Fibroblast of lung (primary cell): ENCODE measurements at regions not wholly inside any gene's neighbourhood (a gene's known extent, or its start where the extent isn't known, plus 50 kb on each side); places are given as distances from the start of the nearest gene placed in this dataset.
A peak's percentile ranks its signal among the peaks of the same experiment; 100 is the strongest.

ENCODE experiments used
- DNase-seq, 2 donors: peaks; one replicate each; pipeline versions ENCODE4 v3.0.0 to v3.0.0-alpha.2; 2010; ENCODE audit warnings: low read depth in 2 of 2
- H2AFZ ChIP-seq: 2 replicates; pipeline ENCODE4 v1.5.1; 2012; ENCODE audit warnings: low read length, control low read depth, inconsistent platforms
- H3K27ac ChIP-seq: 2 replicates; pipeline ENCODE4 v1.5.1; 2011; ENCODE audit warnings: low read length, control low read depth; ENCODE audit not compliant: insufficient read depth
- H3K27me3 ChIP-seq: 2 replicates; pipeline ENCODE4 v1.5.1; 2011; ENCODE audit warnings: mild to moderate bottlenecking, low read length; ENCODE audit not compliant: control insufficient read depth, insufficient read depth
- H3K36me3 ChIP-seq: 2 replicates; pipeline ENCODE4 v1.5.1; 2011; ENCODE audit warnings: low read length; ENCODE audit not compliant: control insufficient read depth, insufficient read depth
- H3K4me1 ChIP-seq: 2 replicates; pipeline ENCODE4 v1.5.1; 2011; ENCODE audit warnings: low read length; ENCODE audit not compliant: control insufficient read depth, insufficient read depth; ENCODE audit errors: extremely low read depth
- H3K4me2 ChIP-seq: 2 replicates; pipeline ENCODE4 v1.5.1; 2011; ENCODE audit warnings: low read length, control low read depth; ENCODE audit not compliant: insufficient read depth; ENCODE audit errors: extremely low read depth
- H3K4me3 ChIP-seq, 4 experiments: fragments of 200-600 bp in 1 of 4; sonication (generic) in 1 of 4; replicated peaks in 1 of 4; 2 replicates each; pipeline ENCODE4 v1.5.1; 2011 to 2016; ENCODE audit warnings: low read length in 4 of 4, low read depth in 3 of 4, mild to moderate bottlenecking in 3 of 4, control low read depth in 2 of 4, inconsistent platforms in 1 of 4, mixed read lengths in 1 of 4; ENCODE audit not compliant: insufficient read depth in 1 of 4; ENCODE audit errors: control extremely low read depth in 1 of 4
- H3K79me2 ChIP-seq: 2 replicates; pipeline ENCODE4 v1.5.1; 2012; ENCODE audit warnings: mild to moderate bottlenecking, low read length, inconsistent platforms; ENCODE audit not compliant: control insufficient read depth, insufficient read depth
- H3K9ac ChIP-seq: 2 replicates; pipeline ENCODE4 v1.5.1; 2011; ENCODE audit warnings: mild to moderate bottlenecking, low read length, control low read depth; ENCODE audit not compliant: insufficient read depth
- H3K9me3 ChIP-seq: 2 replicates; pipeline ENCODE4 v1.5.1; 2012; ENCODE audit warnings: low read depth, low read length; ENCODE audit not compliant: control insufficient read depth, insufficient read depth
- H4K20me1 ChIP-seq: 2 replicates; pipeline ENCODE4 v1.5.1; 2011; ENCODE audit warnings: low read length; ENCODE audit not compliant: control insufficient read depth, insufficient read depth; ENCODE audit errors: extremely low read depth
- CTCF ChIP-seq, 2 donors: IDR thresholded peaks in 1 of 2; conservative IDR thresholded peaks in 1 of 2; 1 replicate in 1 of 2; 2 replicates in 1 of 2; pipeline ENCODE4 v1.5.1; 2011 to 2012; ENCODE audit warnings: low read length in 2 of 2, control low read depth in 1 of 2, inconsistent platforms in 1 of 2, low read depth in 1 of 2, mild to moderate bottlenecking in 1 of 2
- EZH2 ChIP-seq: IDR thresholded peaks from 2 replicates; pipeline ENCODE4 v1.5.1; 2012; ENCODE audit warnings: low read length, control low read depth, mild to moderate bottlenecking; ENCODE audit errors: missing control alignments

DNA sequence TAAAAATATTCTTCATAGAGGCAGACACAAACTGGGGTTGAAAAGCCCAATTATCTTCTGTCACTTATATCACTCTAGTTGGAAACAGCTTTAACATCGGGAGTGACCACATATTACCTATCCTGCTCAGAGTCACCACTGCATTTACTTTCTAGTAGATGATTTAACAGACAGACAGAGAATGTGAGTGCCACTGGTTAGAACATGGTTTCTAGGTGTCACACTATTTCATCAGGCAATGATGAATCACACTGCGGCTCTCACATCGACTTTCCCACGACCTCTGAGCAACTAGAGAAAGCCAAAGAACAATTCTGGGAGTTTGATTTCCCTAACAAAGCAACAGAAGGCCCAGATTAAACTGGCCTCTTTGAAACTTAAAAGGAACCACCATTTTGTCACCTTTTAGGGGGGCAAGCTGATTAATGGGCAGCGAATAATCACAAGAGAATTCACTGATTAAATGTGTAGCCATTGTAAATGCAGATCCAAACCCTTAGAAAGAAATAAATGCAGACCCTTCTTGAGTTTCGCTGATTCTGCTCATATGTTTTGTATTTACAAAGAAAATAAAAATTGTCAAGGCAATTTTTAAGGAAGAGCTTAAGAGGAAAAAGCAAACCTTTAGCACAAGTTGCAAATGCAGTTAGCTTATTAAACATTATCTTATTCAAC lies 112.6 kb upstream of the KBTBD8 start:
- Histone ChIP-seq H4K20me1 (no peaks in the 10 kb centered on the region), H3K4me3 (no peak overlapping the region), H3K36me3 (no peaks in the 10 kb centered on the region), H3K4me2 (no peak overlapping the region), H3K4me1 (no peaks in the 10 kb centered on the region), H3K27ac (no peak overlapping the region), H3K27me3 (no peaks in the 10 kb centered on the region), H3K9ac (no peak overlapping the region), H3K79me2 (no peaks in the 10 kb centered on the region), H3K9me3 (no peaks in the 10 kb centered on the region), H2AFZ (no peak overlapping the region)
- TF ChIP-seq EZH2 (no peak), CTCF (conservative IDR thresholded peaks at IDR 0.05 in 1 of 2, IDR thresholded peaks at IDR 0.05 in 1 of 2; ENCODE audit: low read depth in 1 of 2, low read length in 2 of 2) (no peak)
- DNase-seq: peak; percentile 35 to 69

DNA sequence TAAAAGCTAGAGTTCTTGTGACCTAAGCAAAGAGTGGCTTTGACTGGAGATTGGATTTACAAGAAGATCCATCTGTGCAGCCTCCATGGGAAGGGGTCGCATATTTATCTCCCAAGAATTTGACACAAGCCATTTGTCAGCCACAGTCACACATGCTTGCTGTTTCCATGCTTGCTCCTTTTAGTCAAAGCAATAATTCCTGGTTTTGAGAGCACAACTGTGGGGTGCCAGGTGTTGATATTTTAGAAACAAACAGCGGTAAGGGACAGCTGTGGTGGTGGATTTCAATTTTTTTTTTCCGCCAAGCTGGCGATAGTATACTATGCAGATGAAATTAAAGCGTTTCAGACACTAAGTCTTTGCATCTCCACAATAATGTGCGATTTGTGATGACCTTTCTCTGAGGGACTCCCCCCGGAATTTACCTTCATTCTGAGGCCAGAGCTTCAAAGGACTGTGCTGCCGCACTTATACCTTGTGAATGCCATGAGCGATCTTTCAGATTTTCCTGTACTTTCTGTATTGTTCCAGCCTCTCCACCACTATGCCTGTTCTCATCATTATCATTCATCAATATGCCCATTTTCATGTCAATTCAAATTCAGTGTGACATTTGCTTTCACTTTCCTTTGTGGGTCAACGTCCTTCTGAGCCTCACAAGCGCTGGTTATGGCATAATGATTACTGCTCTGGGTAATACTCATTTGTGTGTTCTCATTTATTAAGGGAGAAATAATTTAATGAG lies 108.2 kb upstream of the KBTBD8 start:
- no peaks in the 10 kb centered on the region for H3K27me3 ChIP-seq
- H3K4me1 ChIP-seq: no peaks in the 10 kb centered on the region
- TF ChIP-seq EZH2 (no peak), CTCF (conservative IDR thresholded peaks at IDR 0.05 in 1 of 2, IDR thresholded peaks at IDR 0.05 in 1 of 2; ENCODE audit: low read depth in 1 of 2, low read length in 2 of 2) (no peak)
- no peaks in the 10 kb centered on the region for H3K36me3 ChIP-seq
- H4K20me1 ChIP-seq: no peaks in the 10 kb centered on the region
- no peak overlapping the region for H3K4me2 ChIP-seq
- no peaks in the 10 kb centered on the region for H3K9me3 ChIP-seq
- H3K79me2 ChIP-seq: no peaks in the 10 kb centered on the region
- no peak overlapping the region for H3K4me3 ChIP-seq
- no peak overlapping the region for H3K27ac ChIP-seq
- DNase-seq: no peak
- no peak overlapping the region for H2AFZ ChIP-seq
- no peak overlapping the region for H3K9ac ChIP-seq

DNA sequence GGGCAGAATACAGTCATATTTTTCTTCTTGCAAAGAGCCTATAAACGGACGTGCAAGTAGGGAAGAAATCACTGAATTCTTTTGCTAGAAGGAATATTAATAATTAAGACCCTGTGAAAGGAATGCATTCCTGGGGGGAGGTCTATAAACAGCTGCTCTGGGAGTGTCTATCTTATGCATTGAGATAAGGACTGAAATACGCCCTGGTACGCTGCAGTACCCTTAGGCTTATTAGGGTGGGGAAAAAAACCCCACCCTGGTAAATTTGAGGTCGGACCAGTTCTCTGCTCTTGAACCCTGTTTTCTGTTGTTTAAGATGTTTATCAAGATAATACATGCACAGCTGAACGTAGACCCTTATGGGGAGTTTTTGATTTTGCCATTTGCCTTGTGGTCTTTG lies 100.0 kb upstream of the KBTBD8 start:
- H3K79me2 ChIP-seq: no peaks in the 10 kb centered on the region

More for the DNA sequence above, 100.0 kb upstream of the KBTBD8 start:
- H3K27me3 ChIP-seq: no peaks in the 10 kb centered on the region
- H2AFZ ChIP-seq: no peak overlapping the region
- no peaks in the 10 kb centered on the region for H4K20me1 ChIP-seq
- no peak overlapping the region for H3K9ac ChIP-seq
- H3K4me1 ChIP-seq: no peaks in the 10 kb centered on the region
- H3K4me3 ChIP-seq: no peak overlapping the region
- no peaks in the 10 kb centered on the region for H3K36me3 ChIP-seq
- no peak for DNase-seq
- no peak overlapping the region for H3K27ac ChIP-seq
- H3K9me3 ChIP-seq: no peaks in the 10 kb centered on the region
- no peak overlapping the region for H3K4me2 ChIP-seq
- no peak for TF ChIP-seq EZH2
- no peak for TF ChIP-seq CTCF (conservative IDR thresholded peaks at IDR 0.05 in 1 of 2, IDR thresholded peaks at IDR 0.05 in 1 of 2; ENCODE audit: low read depth in 1 of 2, low read length in 2 of 2)
